ENCODE measurements at regions not wholly inside any gene's neighbourhood (a gene's known extent, or its start where the extent isn't known, plus 50 kb on each side); places are given as distances from the start of the nearest gene placed in this dataset.

DNA sequence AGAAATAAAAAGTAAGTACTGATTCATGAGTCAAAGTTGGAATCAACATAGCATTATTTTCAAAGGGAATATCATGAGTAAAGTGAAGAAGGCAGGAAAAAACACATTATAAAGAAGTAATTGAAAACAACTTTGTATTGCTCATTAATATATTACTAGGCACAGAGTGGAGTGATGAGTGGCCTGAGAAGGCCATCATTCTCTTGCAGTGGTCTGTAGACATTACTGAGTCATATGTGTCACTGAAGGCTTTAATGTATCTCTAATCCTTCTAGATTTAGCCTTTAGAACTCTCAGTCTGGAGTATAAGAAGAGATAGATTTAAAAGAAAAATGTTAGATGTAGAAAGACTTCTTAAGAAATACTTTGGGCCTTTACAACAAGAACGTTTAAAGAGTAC, 881.4 kb downstream of the DNAH5 start:
- WGBS (ENCODE audit: insufficient coverage): no CpG with 5 or more reads among the region's 1 CpG
- no peak overlapping the region for H3K27ac ChIP-seq (ENCODE audit: low read length)
- ATAC-seq (replicated peaks in 1 of 4): no peak
- H3K9me3 ChIP-seq: no peaks in the 10 kb centered on the region
- Mint-ChIP-seq H3K4me3 (no peak overlapping the region), H3K9me3 (peaks cover 12 to 27% (median 17%) of the 10 kb centered on the region in 3 donors), H3K27ac (no peak overlapping the region), H3K4me1 (no peaks in the 10 kb centered on the region), H3K36me3 (no peaks in the 10 kb centered on the region), H3K27me3 (no peaks in the 10 kb centered on the region)
- H3K4me1 ChIP-seq (ENCODE audit: control insufficient read depth in 1 of 2, extremely low read depth in 1 of 2, insufficient read depth in 2 of 2, low read length in 2 of 2): no peaks in the 10 kb centered on the region
- CTCF ChIA-PET: no interaction called here
- POLR2A ChIA-PET: no interaction called here
- no peaks in the 10 kb centered on the region for H3K27me3 ChIP-seq (replicated peaks in 1 of 2; ENCODE audit: control insufficient read depth in 2 of 2, extremely low read depth in 1 of 2, insufficient read depth in 2 of 2, low read length in 1 of 2)
- H3K36me3 ChIP-seq (ENCODE audit: control insufficient read depth in 2 of 2, extremely low read depth in 1 of 2, insufficient read depth in 1 of 2, low read length in 1 of 2): no peaks in the 10 kb centered on the region
- H3K4me3 ChIP-seq (ENCODE audit: control insufficient read depth in 1 of 2, extremely low read depth in 1 of 2, low read length in 1 of 2): no peak overlapping the region
- DNase-seq: no peak

GRCh38 chr5:13045897-13046551, 898.5 kb downstream of the DNAH5 start:
- no peaks in the 10 kb centered on the region for H3K4me1 Mint-ChIP-seq
- no peak overlapping the region for H3K27ac Mint-ChIP-seq
- no peak overlapping the region for H3K4me3 Mint-ChIP-seq
- POLR2A ChIA-PET: no interaction called here
- ATAC-seq (replicated peaks in 1 of 4): no peak
- DNase-seq: no peak
- no peaks in the 10 kb centered on the region for H3K36me3 Mint-ChIP-seq
- CTCF ChIA-PET: no interaction called here
- no peaks in the 10 kb centered on the region for H3K27me3 Mint-ChIP-seq
- peaks cover 14 to 34% (median 31%) of the 10 kb centered on the region in 3 donors for H3K9me3 Mint-ChIP-seq
- H3K27me3 ChIP-seq (replicated peaks in 1 of 2; ENCODE audit: control insufficient read depth in 2 of 2, extremely low read depth in 1 of 2, insufficient read depth in 2 of 2, low read length in 1 of 2): no peaks in the 10 kb centered on the region
- H3K27ac ChIP-seq (ENCODE audit: low read length): no peak overlapping the region
- no peak overlapping the region for H3K4me3 ChIP-seq (ENCODE audit: control insufficient read depth in 1 of 2, extremely low read depth in 1 of 2, low read length in 1 of 2)
- no peaks in the 10 kb centered on the region for H3K9me3 ChIP-seq
- H3K36me3 ChIP-seq (ENCODE audit: control insufficient read depth in 2 of 2, extremely low read depth in 1 of 2, insufficient read depth in 1 of 2, low read length in 1 of 2): no peaks in the 10 kb centered on the region
- WGBS (ENCODE audit: insufficient coverage): 0% methylated on average over 1 of the region's 3 CpGs
- H3K4me1 ChIP-seq (ENCODE audit: control insufficient read depth in 1 of 2, extremely low read depth in 1 of 2, insufficient read depth in 2 of 2, low read length in 2 of 2): no peaks in the 10 kb centered on the region

DNA sequence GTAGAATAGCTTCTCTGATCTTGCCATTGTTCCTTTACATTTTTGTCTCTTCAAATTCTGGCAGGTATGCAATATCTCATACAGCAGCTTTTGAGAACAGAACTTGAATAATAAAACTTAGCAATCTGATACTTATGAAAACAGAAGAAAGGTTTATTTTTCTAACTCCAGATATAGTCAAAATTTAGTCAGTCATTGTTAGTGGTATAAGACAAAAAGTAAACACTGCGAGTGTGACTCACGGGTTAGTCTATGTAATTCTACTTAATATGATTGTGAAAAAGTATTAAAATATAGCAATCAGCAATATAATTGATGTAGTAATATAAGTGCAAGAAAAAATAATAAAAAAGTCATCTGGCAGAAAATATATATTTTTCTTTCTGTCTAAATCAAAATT, 910.4 kb downstream of the DNAH5 start:
- POLR2A ChIA-PET: no interaction called here

DNA sequence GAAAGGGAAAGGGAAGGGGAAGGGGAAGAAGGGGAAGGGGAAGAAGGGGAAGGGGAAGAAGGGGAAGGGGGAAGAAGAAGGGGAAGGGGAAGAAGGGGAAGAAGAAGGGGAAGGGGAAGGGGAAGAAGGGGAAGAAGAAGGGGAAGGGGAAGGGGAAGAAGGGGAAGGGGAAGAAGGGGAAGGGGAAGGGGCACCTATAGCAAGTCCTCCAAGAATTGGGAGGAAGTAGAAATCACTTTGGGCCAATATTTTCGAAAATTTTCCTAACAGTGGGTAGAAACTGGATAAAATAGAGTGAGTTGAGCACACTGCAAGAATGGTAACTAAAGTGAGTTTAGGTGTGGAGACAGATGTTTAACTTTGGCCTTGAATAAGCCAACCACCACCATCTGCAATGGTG, 915.3 kb downstream of the DNAH5 start:
- H3K27me3 Mint-ChIP-seq: no peaks in the 10 kb centered on the region
- no peak overlapping the region for H3K4me3 Mint-ChIP-seq
- Histone ChIP-seq H3K4me3 (ENCODE audit: control insufficient read depth in 1 of 2, extremely low read depth in 1 of 2, low read length in 1 of 2) (no peak overlapping the region), H3K27me3 (replicated peaks in 1 of 2; ENCODE audit: control insufficient read depth in 2 of 2, extremely low read depth in 1 of 2, insufficient read depth in 2 of 2, low read length in 1 of 2) (no peaks in the 10 kb centered on the region), H3K27ac (ENCODE audit: low read length) (no peak overlapping the region), H3K9me3 (no peaks in the 10 kb centered on the region), H3K4me1 (ENCODE audit: control insufficient read depth in 1 of 2, extremely low read depth in 1 of 2, insufficient read depth in 2 of 2, low read length in 2 of 2) (no peaks in the 10 kb centered on the region), H3K36me3 (ENCODE audit: control insufficient read depth in 2 of 2, extremely low read depth in 1 of 2, insufficient read depth in 1 of 2, low read length in 1 of 2) (no peaks in the 10 kb centered on the region)
- CTCF ChIA-PET: no interaction called here
- DNase-seq (no peak), ATAC-seq (replicated peaks in 1 of 4) (no peak)
- no peak overlapping the region for H3K27ac Mint-ChIP-seq
- H3K9me3 Mint-ChIP-seq: peaks cover 9 to 18% (median 14%) of the 10 kb centered on the region in 3 donors
- no peaks in the 10 kb centered on the region for H3K36me3 Mint-ChIP-seq
- no peaks in the 10 kb centered on the region for H3K4me1 Mint-ChIP-seq
- POLR2A ChIA-PET: no interaction called here
- 33% methylated on average over 1 of the region's 1 CpG for WGBS (ENCODE audit: insufficient coverage)

More for the DNA sequence above, 910.4 kb downstream of the DNAH5 start:
- Histone ChIP-seq H3K36me3 (ENCODE audit: control insufficient read depth in 2 of 2, extremely low read depth in 1 of 2, insufficient read depth in 1 of 2, low read length in 1 of 2) (no peaks in the 10 kb centered on the region), H3K9me3 (no peaks in the 10 kb centered on the region), H3K4me1 (ENCODE audit: control insufficient read depth in 1 of 2, extremely low read depth in 1 of 2, insufficient read depth in 2 of 2, low read length in 2 of 2) (no peaks in the 10 kb centered on the region), H3K27me3 (replicated peaks in 1 of 2; ENCODE audit: control insufficient read depth in 2 of 2, extremely low read depth in 1 of 2, insufficient read depth in 2 of 2, low read length in 1 of 2) (no peaks in the 10 kb centered on the region), H3K4me3 (ENCODE audit: control insufficient read depth in 1 of 2, extremely low read depth in 1 of 2, low read length in 1 of 2) (no peak overlapping the region), H3K27ac (ENCODE audit: low read length) (no peak overlapping the region)
- H3K27ac Mint-ChIP-seq: no peak overlapping the region
- H3K4me1 Mint-ChIP-seq: no peaks in the 10 kb centered on the region
- DNase-seq (no peak), ATAC-seq (replicated peaks in 1 of 4) (no peak)
- H3K27me3 Mint-ChIP-seq: no peaks in the 10 kb centered on the region
- H3K4me3 Mint-ChIP-seq: no peak overlapping the region
- H3K9me3 Mint-ChIP-seq: peaks cover 13 to 16% (median 14%) of the 10 kb centered on the region in 3 donors
- no CpG with 5 or more reads among the region's 2 CpGs for WGBS (ENCODE audit: insufficient coverage)
- CTCF ChIA-PET: interaction anchor here in 1 of 2 donors (0.7 kb wide), 1 partner anchor 551 kb away, joined by 5 read pairs; no protein-coding TSS in a partner anchor
- no peaks in the 10 kb centered on the region for H3K36me3 Mint-ChIP-seq

- WGBS (ENCODE audit: insufficient coverage): 94% methylated on average over 2 of the region's 4 CpGs
- H3K4me3 ChIP-seq (ENCODE audit: control insufficient read depth in 1 of 2, extremely low read depth in 1 of 2, low read length in 1 of 2): no peak overlapping the region
- DNase-seq (no peak), ATAC-seq (replicated peaks in 1 of 4) (no peak)
- no peaks in the 10 kb centered on the region for H3K4me1 ChIP-seq (ENCODE audit: control insufficient read depth in 1 of 2, extremely low read depth in 1 of 2, insufficient read depth in 2 of 2, low read length in 2 of 2)
- H3K36me3 ChIP-seq (ENCODE audit: control insufficient read depth in 2 of 2, extremely low read depth in 1 of 2, insufficient read depth in 1 of 2, low read length in 1 of 2): no peaks in the 10 kb centered on the region
- no peaks in the 10 kb centered on the region for H3K9me3 ChIP-seq
- H3K27ac ChIP-seq (ENCODE audit: low read length): no peak overlapping the region
- no peaks in the 10 kb centered on the region for H3K27me3 Mint-ChIP-seq
- peaks cover 9 to 22% (median 14%) of the 10 kb centered on the region in 3 donors for H3K9me3 Mint-ChIP-seq
- H3K4me1 Mint-ChIP-seq: no peaks in the 10 kb centered on the region
- H3K4me3 Mint-ChIP-seq: no peak overlapping the region
- CTCF ChIA-PET: no interaction called here
- H3K27ac Mint-ChIP-seq: no peak overlapping the region
- H3K27me3 ChIP-seq (replicated peaks in 1 of 2; ENCODE audit: control insufficient read depth in 2 of 2, extremely low read depth in 1 of 2, insufficient read depth in 2 of 2, low read length in 1 of 2): no peaks in the 10 kb centered on the region
- POLR2A ChIA-PET: no interaction called here
- no peaks in the 10 kb centered on the region for H3K36me3 Mint-ChIP-seq
These were observed 916.6 kb downstream of the DNAH5 start for GRCh38 chr5:13027874-13028273.

DNA sequence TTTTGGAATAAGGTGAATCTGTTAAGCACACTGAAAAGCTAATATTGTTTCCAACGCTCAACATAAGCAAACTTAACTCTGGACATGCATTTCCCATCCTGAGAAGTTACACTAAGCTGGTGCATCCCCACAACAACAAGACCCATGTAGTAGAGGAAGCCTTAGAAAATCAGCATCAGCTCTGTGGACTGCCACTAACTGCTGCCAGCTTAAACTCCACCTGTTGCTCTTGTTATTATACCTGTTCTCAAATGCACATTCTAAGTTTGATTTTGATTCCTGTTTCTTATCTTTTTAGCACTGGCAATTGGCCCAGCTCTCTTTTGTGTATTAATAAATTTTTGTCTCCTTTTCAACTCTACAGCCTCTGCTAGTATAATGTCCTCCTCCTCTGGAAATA, 924.8 kb downstream of the DNAH5 start:
- Histone ChIP-seq H3K36me3 (ENCODE audit: control insufficient read depth in 2 of 2, extremely low read depth in 1 of 2, insufficient read depth in 1 of 2, low read length in 1 of 2) (no peaks in the 10 kb centered on the region), H3K4me1 (ENCODE audit: control insufficient read depth in 1 of 2, extremely low read depth in 1 of 2, insufficient read depth in 2 of 2, low read length in 2 of 2) (no peaks in the 10 kb centered on the region), H3K9me3 (no peaks in the 10 kb centered on the region), H3K27ac (ENCODE audit: low read length) (no peak overlapping the region), H3K4me3 (ENCODE audit: control insufficient read depth in 1 of 2, extremely low read depth in 1 of 2, low read length in 1 of 2) (no peak overlapping the region), H3K27me3 (replicated peaks in 1 of 2; ENCODE audit: control insufficient read depth in 2 of 2, extremely low read depth in 1 of 2, insufficient read depth in 2 of 2, low read length in 1 of 2) (no peaks in the 10 kb centered on the region)
- WGBS (ENCODE audit: insufficient coverage): no CpG with 5 or more reads among the region's 1 CpG
- no peak overlapping the region for H3K4me3 Mint-ChIP-seq
- H3K36me3 Mint-ChIP-seq: no peaks in the 10 kb centered on the region
- H3K27ac Mint-ChIP-seq: no peak overlapping the region
- ATAC-seq (replicated peaks in 1 of 4) (no peak), DNase-seq (no peak)
- POLR2A ChIA-PET: interaction anchor here in 1 of 2 donors (0.6 kb wide), 1 partner anchor 198 kb away, joined by 3 read pairs; no protein-coding TSS in a partner anchor
- CTCF ChIA-PET: no interaction called here
- H3K27me3 Mint-ChIP-seq: no peaks in the 10 kb centered on the region
- H3K4me1 Mint-ChIP-seq: no peaks in the 10 kb centered on the region
- H3K9me3 Mint-ChIP-seq: peaks cover 4 to 25% (median 4%) of the 10 kb centered on the region in 3 donors

GRCh38 chr5:13003457-13003856, 941.0 kb downstream of the DNAH5 start:
- no peak for ATAC-seq (replicated peaks in 1 of 4)
- Mint-ChIP-seq H3K27ac (no peak overlapping the region), H3K4me3 (no peak overlapping the region), H3K9me3 (peaks cover 10 to 38% (median 26%) of the 10 kb centered on the region in 3 donors), H3K27me3 (no peaks in the 10 kb centered on the region), H3K4me1 (no peaks in the 10 kb centered on the region), H3K36me3 (no peaks in the 10 kb centered on the region)
- no peak overlapping the region for H3K4me3 ChIP-seq (ENCODE audit: control insufficient read depth in 1 of 2, extremely low read depth in 1 of 2, low read length in 1 of 2)
- no peak overlapping the region for H3K27ac ChIP-seq (ENCODE audit: low read length)
- DNase-seq: no peak
- H3K9me3 ChIP-seq: no peaks in the 10 kb centered on the region
- WGBS (ENCODE audit: insufficient coverage): no CpG with 5 or more reads among the region's 1 CpG
- no peaks in the 10 kb centered on the region for H3K4me1 ChIP-seq (ENCODE audit: control insufficient read depth in 1 of 2, extremely low read depth in 1 of 2, insufficient read depth in 2 of 2, low read length in 2 of 2)
- H3K36me3 ChIP-seq (ENCODE audit: control insufficient read depth in 2 of 2, extremely low read depth in 1 of 2, insufficient read depth in 1 of 2, low read length in 1 of 2): no peaks in the 10 kb centered on the region
- ChIA-PET POLR2A (no interaction called here), CTCF (no interaction called here)
- no peaks in the 10 kb centered on the region for H3K27me3 ChIP-seq (replicated peaks in 1 of 2; ENCODE audit: control insufficient read depth in 2 of 2, extremely low read depth in 1 of 2, insufficient read depth in 2 of 2, low read length in 1 of 2)
